ENCODE measurements at regions not wholly inside any gene's neighbourhood (a gene's known extent, or its start where the extent isn't known, plus 50 kb on each side); places are given as distances from the start of the nearest gene placed in this dataset.
A peak's percentile ranks its signal among the peaks of the same experiment; 100 is the strongest.

- TF ChIP-seq CTCF (conservative IDR thresholded peaks at IDR 0.05 in 1 of 2, IDR thresholded peaks at IDR 0.05 in 1 of 2; ENCODE audit: low read depth in 1 of 2, low read length in 2 of 2) (no peak), EZH2 (IDR thresholded peaks at IDR 0.05; ENCODE audit: low read length, missing control alignments) (no peak)
- DNase-seq (ENCODE audit: low read depth in 2 of 2) = peak in 1 of 2 donors; percentile 52
- H3K4me2 ChIP-seq (ENCODE audit: extremely low read depth, insufficient read depth, low read length) = no peak overlapping the region
Observed at GRCh38 chr7:131145026-131145425, 182.7 kb upstream of the MKLN1 start.

GRCh38 chr7:131145770-131146169 lies 181.9 kb upstream of the MKLN1 start:
- no peak overlapping the region for H3K27ac ChIP-seq (ENCODE audit: insufficient read depth, low read length)
- no peaks in the 10 kb centered on the region for H3K79me2 ChIP-seq (ENCODE audit: control insufficient read depth, insufficient read depth, low read length)
- TF ChIP-seq CTCF (conservative IDR thresholded peaks at IDR 0.05 in 1 of 2, IDR thresholded peaks at IDR 0.05 in 1 of 2; ENCODE audit: low read depth in 1 of 2, low read length in 2 of 2) (no peak), EZH2 (IDR thresholded peaks at IDR 0.05; ENCODE audit: low read length, missing control alignments) (no peak)
- DNase-seq (ENCODE audit: low read depth in 2 of 2) = no peak
- no peaks in the 10 kb centered on the region for H3K27me3 ChIP-seq (ENCODE audit: control insufficient read depth, insufficient read depth, low read length)
- H3K9me3 ChIP-seq (ENCODE audit: control insufficient read depth, insufficient read depth, low read depth, low read length) = no peaks in the 10 kb centered on the region
- H2AFZ ChIP-seq (ENCODE audit: low read length) = no peak overlapping the region
- H3K4me1 ChIP-seq (ENCODE audit: control insufficient read depth, extremely low read depth, insufficient read depth, low read length) = no peaks in the 10 kb centered on the region
- no peaks in the 10 kb centered on the region for H3K36me3 ChIP-seq (ENCODE audit: control insufficient read depth, insufficient read depth, low read length)
- no peak overlapping the region for H3K4me2 ChIP-seq (ENCODE audit: extremely low read depth, insufficient read depth, low read length)
- no peak overlapping the region for H3K4me3 ChIP-seq (replicated peaks in 1 of 4; ENCODE audit: control extremely low read depth in 1 of 4, insufficient read depth in 1 of 4, low read depth in 3 of 4, low read length in 4 of 4)
- no peaks in the 10 kb centered on the region for H4K20me1 ChIP-seq (ENCODE audit: control insufficient read depth, extremely low read depth, insufficient read depth, low read length)
- H3K9ac ChIP-seq (ENCODE audit: insufficient read depth, low read length) = no peak overlapping the region

More at GRCh38 chr7:131145026-131145425, 182.7 kb upstream of the MKLN1 start:
- Histone ChIP-seq H3K4me3 (replicated peaks in 1 of 4; ENCODE audit: control extremely low read depth in 1 of 4, insufficient read depth in 1 of 4, low read depth in 3 of 4, low read length in 4 of 4) (no peak overlapping the region), H3K27ac (ENCODE audit: insufficient read depth, low read length) (no peak overlapping the region), H3K4me1 (ENCODE audit: control insufficient read depth, extremely low read depth, insufficient read depth, low read length) (no peaks in the 10 kb centered on the region), H2AFZ (ENCODE audit: low read length) (no peak overlapping the region), H3K9ac (ENCODE audit: insufficient read depth, low read length) (no peak overlapping the region), H3K9me3 (ENCODE audit: control insufficient read depth, insufficient read depth, low read depth, low read length) (no peaks in the 10 kb centered on the region), H3K36me3 (ENCODE audit: control insufficient read depth, insufficient read depth, low read length) (no peaks in the 10 kb centered on the region), H3K27me3 (ENCODE audit: control insufficient read depth, insufficient read depth, low read length) (no peaks in the 10 kb centered on the region), H3K79me2 (ENCODE audit: control insufficient read depth, insufficient read depth, low read length) (no peaks in the 10 kb centered on the region), H4K20me1 (ENCODE audit: control insufficient read depth, extremely low read depth, insufficient read depth, low read length) (no peaks in the 10 kb centered on the region)

GRCh38 chr7:131147604-131148003 lies 180.1 kb upstream of the MKLN1 start:
- DNase-seq (ENCODE audit: low read depth in 2 of 2) = no peak
- H3K4me2 ChIP-seq (ENCODE audit: extremely low read depth, insufficient read depth, low read length) = no peak overlapping the region

More at GRCh38 chr7:131147604-131148003, 180.1 kb upstream of the MKLN1 start:
- Histone ChIP-seq H3K9ac (ENCODE audit: insufficient read depth, low read length) (no peak overlapping the region), H3K36me3 (ENCODE audit: control insufficient read depth, insufficient read depth, low read length) (no peaks in the 10 kb centered on the region), H2AFZ (ENCODE audit: low read length) (no peak overlapping the region), H3K4me3 (replicated peaks in 1 of 4; ENCODE audit: control extremely low read depth in 1 of 4, insufficient read depth in 1 of 4, low read depth in 3 of 4, low read length in 4 of 4) (no peak overlapping the region), H3K27me3 (ENCODE audit: control insufficient read depth, insufficient read depth, low read length) (no peaks in the 10 kb centered on the region), H3K4me1 (ENCODE audit: control insufficient read depth, extremely low read depth, insufficient read depth, low read length) (no peaks in the 10 kb centered on the region), H4K20me1 (ENCODE audit: control insufficient read depth, extremely low read depth, insufficient read depth, low read length) (no peaks in the 10 kb centered on the region), H3K27ac (ENCODE audit: insufficient read depth, low read length) (no peak overlapping the region), H3K79me2 (ENCODE audit: control insufficient read depth, insufficient read depth, low read length) (no peaks in the 10 kb centered on the region), H3K9me3 (ENCODE audit: control insufficient read depth, insufficient read depth, low read depth, low read length) (no peaks in the 10 kb centered on the region)
- TF ChIP-seq EZH2 (IDR thresholded peaks at IDR 0.05; ENCODE audit: low read length, missing control alignments) = no peak
- TF ChIP-seq CTCF (conservative IDR thresholded peaks at IDR 0.05 in 1 of 2, IDR thresholded peaks at IDR 0.05 in 1 of 2; ENCODE audit: low read depth in 1 of 2, low read length in 2 of 2) = no peak
